ENCODE measurements at regions not wholly inside any gene's neighbourhood (a gene's known extent, or its start where the extent isn't known, plus 50 kb on each side); places are given as distances from the start of the nearest gene placed in this dataset.
"Not testable (repeated sequence)": the region's sequence is repeated elsewhere in the genome, so short reads cannot be mapped to it uniquely, and the experiment has no call there.

DNA sequence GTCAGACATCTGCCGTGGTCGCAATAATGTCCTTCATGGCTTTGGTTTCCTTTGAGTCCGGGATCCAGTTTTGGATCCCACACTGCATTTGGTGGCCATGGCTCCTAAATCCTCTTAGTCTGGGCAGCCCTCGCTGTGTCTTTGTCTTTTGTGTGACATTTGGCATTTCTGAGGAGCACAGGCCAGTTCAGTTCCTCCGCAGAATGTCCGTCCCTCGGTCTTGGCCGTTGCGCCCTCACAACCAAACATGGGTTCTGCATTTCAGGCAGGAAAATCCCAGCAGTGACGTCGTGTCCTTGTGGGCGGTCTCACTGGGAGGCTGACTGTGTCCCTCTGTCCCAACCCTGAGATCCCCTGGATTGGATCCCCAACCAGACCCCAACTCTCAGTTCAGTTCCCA is 172.9 kb upstream of the PPP1R26 start:
- H3K27me3 ChIP-seq = no peaks in the 10 kb centered on the region
- H3K36me3 ChIP-seq = no peaks in the 10 kb centered on the region
- no peaks in the 10 kb centered on the region for H3K9me3 ChIP-seq

DNA sequence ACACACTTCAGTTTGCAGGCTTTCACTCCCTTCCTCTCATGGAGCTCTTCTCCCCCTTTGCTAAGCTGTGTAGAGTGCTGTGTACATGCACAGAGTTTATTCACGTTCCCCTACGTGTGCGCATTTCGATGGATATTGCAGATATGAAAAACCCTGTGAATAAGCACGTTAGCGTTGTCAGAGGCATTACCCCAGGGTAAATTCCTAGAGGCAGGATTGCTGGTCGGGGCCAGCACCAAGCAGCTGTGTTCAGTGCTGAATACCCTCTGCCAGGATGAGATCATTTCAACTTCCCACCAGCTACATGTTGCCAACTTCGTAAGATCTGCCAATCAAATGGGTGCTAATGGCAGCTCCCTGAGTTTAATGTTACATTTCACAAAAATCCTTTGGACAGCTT is 172.3 kb upstream of the PPP1R26 start:
- no peak overlapping the region for H3K4me3 ChIP-seq (ENCODE audit: low read depth in 1 of 2, low read length in 1 of 2)
- H3K27ac ChIP-seq = no peak overlapping the region
- no peaks in the 10 kb centered on the region for H3K36me3 ChIP-seq
- H3K9me3 ChIP-seq = no peaks in the 10 kb centered on the region
- TF ChIP-seq, protein P1, sequence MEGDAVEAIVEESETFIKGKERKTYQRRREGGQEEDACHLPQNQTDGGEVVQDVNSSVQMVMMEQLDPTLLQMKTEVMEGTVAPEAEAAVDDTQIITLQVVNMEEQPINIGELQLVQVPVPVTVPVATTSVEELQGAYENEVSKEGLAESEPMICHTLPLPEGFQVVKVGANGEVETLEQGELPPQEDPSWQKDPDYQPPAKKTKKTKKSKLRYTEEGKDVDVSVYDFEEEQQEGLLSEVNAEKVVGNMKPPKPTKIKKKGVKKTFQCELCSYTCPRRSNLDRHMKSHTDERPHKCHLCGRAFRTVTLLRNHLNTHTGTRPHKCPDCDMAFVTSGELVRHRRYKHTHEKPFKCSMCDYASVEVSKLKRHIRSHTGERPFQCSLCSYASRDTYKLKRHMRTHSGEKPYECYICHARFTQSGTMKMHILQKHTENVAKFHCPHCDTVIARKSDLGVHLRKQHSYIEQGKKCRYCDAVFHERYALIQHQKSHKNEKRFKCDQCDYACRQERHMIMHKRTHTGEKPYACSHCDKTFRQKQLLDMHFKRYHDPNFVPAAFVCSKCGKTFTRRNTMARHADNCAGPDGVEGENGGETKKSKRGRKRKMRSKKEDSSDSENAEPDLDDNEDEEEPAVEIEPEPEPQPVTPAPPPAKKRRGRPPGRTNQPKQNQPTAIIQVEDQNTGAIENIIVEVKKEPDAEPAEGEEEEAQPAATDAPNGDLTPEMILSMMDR (IDR thresholded peaks at IDR 0.05) = no peak
- no peaks in the 10 kb centered on the region for H3K27me3 ChIP-seq
- no peaks in the 10 kb centered on the region for H3K4me1 ChIP-seq (ENCODE audit: control insufficient read depth in 1 of 2, insufficient read depth in 1 of 2, low read depth in 1 of 2, low read length in 1 of 2)

More for the DNA sequence above, 172.9 kb upstream of the PPP1R26 start:
- no peak overlapping the region for H3K27ac ChIP-seq
- no peaks in the 10 kb centered on the region for H3K4me1 ChIP-seq (ENCODE audit: control insufficient read depth in 1 of 2, insufficient read depth in 1 of 2, low read depth in 1 of 2, low read length in 1 of 2)
- TF ChIP-seq, protein P1 (IDR thresholded peaks at IDR 0.05) = no peak
- H3K4me3 ChIP-seq (ENCODE audit: low read depth in 1 of 2, low read length in 1 of 2) = no peak overlapping the region

DNA sequence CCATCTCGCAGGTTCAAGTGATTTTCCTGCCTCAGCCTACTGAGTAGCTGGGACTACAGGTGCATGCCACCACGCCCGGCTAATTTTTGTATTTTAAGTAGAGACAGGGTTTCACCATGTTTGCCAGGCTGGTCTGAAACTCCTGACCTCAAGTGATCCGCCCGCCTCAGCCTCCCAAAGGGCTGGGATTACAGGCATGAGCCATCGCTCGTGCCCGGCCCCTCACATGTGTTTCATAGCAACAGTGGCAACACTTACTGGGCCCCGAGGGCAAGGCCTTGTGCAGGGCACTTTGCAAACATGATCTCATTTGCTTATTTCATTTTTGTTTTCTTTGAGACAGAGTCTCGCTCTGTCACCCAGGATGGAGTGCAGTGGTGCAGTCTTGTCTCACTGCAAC is 171.7 kb upstream of the PPP1R26 start:
- H3K27ac ChIP-seq; H3K4me3 ChIP-seq (ENCODE audit: low read depth in 1 of 2, low read length in 1 of 2); H3K9me3 ChIP-seq; H3K27me3 ChIP-seq; H3K36me3 ChIP-seq; H3K4me1 ChIP-seq (ENCODE audit: control insufficient read depth in 1 of 2, insufficient read depth in 1 of 2, low read depth in 1 of 2, low read length in 1 of 2): not testable (repeated sequence)

DNA sequence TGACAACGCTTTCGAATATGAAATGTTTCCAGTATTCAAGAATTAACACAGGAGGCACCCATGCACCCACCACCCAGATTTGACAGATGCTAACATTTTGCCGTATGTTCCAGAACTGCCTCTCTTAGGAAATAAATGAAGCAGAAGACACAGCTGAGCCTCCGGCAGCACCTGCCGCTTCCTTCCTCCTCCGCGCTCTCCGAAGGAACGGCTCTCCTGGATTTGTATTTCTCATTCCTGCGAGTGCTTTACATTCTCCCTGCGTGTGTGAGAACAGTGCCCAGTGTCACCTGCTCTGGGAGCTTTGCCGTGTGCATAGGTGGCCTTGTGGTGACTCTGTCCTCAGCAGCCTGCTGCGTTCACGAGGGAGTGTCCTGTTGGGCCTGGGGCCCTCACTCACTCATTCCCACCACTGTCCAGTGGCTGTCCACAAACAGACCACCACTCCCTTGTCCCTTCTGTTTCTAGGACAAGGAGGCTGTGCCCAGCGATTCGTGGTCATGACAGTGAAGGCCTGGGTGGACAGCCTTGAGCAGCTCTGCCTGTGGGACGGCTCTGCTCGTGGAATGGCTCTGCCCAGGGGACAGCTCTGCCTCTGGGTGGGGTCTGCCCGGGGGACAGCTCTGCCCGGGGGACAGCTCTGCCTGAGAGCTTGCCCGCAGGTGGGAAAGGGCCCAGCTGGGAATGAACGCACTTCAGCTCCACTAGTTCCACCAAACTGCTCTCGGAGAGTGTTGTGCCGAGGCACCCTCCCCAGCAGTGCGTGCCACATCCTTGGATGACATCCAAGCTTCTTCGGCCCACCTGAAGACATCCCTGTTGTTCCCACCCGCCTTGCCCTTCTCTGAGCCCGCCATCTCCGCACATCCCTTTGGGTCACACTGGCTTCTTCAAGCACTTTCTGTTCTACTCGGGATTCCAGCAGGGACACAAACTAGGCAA is 170.5 kb upstream of the PPP1R26 start:
- TF ChIP-seq, protein P1 (IDR thresholded peaks at IDR 0.05) = no peak
- no peaks in the 10 kb centered on the region for H3K36me3 ChIP-seq
- H3K4me3 ChIP-seq (ENCODE audit: low read depth in 1 of 2, low read length in 1 of 2) = no peak overlapping the region
- H3K4me1 ChIP-seq (ENCODE audit: control insufficient read depth in 1 of 2, insufficient read depth in 1 of 2, low read depth in 1 of 2, low read length in 1 of 2) = no peaks in the 10 kb centered on the region
- no peaks in the 10 kb centered on the region for H3K27me3 ChIP-seq
- no peak overlapping the region for H3K27ac ChIP-seq
- H3K9me3 ChIP-seq = no peaks in the 10 kb centered on the region

DNA sequence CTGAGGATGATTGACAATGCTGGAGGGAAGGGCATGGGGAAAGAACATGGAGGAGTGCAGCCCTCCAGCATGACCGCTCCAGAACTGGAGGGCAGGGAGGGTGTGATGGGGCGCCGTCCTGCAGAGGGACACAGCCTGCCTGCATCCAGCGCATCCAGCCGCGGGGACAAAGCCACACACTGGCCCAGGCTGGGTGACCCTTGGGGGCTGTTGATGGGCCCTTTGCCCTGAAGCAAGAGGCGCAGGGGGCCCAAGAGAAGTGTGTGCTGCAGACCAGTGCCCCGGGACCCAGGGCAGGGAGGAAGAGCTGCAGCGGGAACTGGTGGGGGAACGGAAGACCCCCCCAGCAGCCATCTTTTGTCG is 169.8 kb upstream of the PPP1R26 start:
- Histone ChIP-seq H3K4me3 (ENCODE audit: low read depth in 1 of 2, low read length in 1 of 2) (no peak overlapping the region), H3K4me1 (ENCODE audit: control insufficient read depth in 1 of 2, insufficient read depth in 1 of 2, low read depth in 1 of 2, low read length in 1 of 2) (no peaks in the 10 kb centered on the region), H3K27ac (no peak overlapping the region), H3K9me3 (no peaks in the 10 kb centered on the region), H3K27me3 (peaks cover under 1% of the 10 kb centered on the region), H3K36me3 (no peaks in the 10 kb centered on the region)
- TF ChIP-seq, protein P1 (IDR thresholded peaks at IDR 0.05) = no peak

DNA sequence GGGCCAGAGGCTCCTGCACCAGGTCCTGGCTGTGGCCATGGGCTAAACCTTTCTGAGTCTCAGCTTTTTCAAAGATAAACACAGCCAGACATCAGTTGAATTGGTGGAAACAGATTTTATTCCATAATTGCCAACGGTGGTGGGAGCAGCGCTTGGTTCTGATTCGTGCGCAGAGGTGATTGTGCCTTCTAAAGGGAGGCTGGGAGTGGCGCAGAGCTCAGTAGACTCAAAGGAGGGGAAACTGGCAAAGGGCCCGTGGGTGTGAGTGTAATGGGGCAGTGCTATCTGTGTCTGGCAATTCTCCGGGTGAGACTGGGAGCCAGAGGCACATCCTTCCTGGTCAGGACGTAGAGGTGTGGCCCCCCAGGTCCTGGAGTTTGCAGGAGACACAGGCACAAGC is 169.4 kb upstream of the PPP1R26 start:
- TF ChIP-seq, protein P1 (IDR thresholded peaks at IDR 0.05) = no peak
- Histone ChIP-seq H3K36me3 (no peaks in the 10 kb centered on the region), H3K4me1 (ENCODE audit: control insufficient read depth in 1 of 2, insufficient read depth in 1 of 2, low read depth in 1 of 2, low read length in 1 of 2) (no peaks in the 10 kb centered on the region), H3K27ac (no peak overlapping the region), H3K4me3 (ENCODE audit: low read depth in 1 of 2, low read length in 1 of 2) (no peak overlapping the region), H3K27me3 (peaks cover 4% of the 10 kb centered on the region), H3K9me3 (no peaks in the 10 kb centered on the region)

All from neutrophil (primary cell).